Stomach (tissue), 8 donors: ENCODE measurements at regions not wholly inside any gene's neighbourhood (a gene's known extent, or its start where the extent isn't known, plus 50 kb on each side); places are given as distances from the start of the nearest gene placed in this dataset.

Experiments
- DNase-seq, 2 donors: peaks; one replicate each; pipeline versions ENCODE4 v3.0.0 to v3.0.0-alpha.2; 2013 to 2019
- H3K27ac ChIP-seq, 5 donors: fragments of 200-600 bp in 4 of 5; sonication (generic) in 4 of 5; one replicate each; pipeline ENCODE4 v1.5.1; 2013 to 2019; ENCODE audit warnings: mild to moderate bottlenecking in 1 of 5, moderate library complexity in 1 of 5
- H3K27me3 ChIP-seq, 3 donors: fragments of 200-600 bp; sonication (generic); one replicate each; pipeline ENCODE4 v1.5.1; 2017 to 2019; ENCODE audit warnings: mixed run types in 1 of 3
- H3K36me3 ChIP-seq, 4 donors: fragments of 200-600 bp; sonication (generic); 1 replicate in 3 of 4; 2 replicates in 1 of 4; pipeline ENCODE4 v1.5.1; 2016 to 2019
- H3K4me1 ChIP-seq, 4 donors: fragments of 200-600 bp; sonication (generic); one replicate each; pipeline ENCODE4 v1.5.1; 2016 to 2019
- H3K4me3 ChIP-seq, 4 donors: fragments of 200-600 bp; sonication (generic) in 3 of 4; one replicate each; pipeline ENCODE4 v1.5.1; 2016 to 2019; ENCODE audit warnings: mild to moderate bottlenecking in 1 of 4
- H3K9me3 ChIP-seq, 4 donors: fragments of 200-600 bp; sonication (generic); one replicate each; pipeline ENCODE4 v1.5.1; 2016 to 2019
- EP300 ChIP-seq: sonication (generic); formaldehyde crosslinking; IDR thresholded peaks from one replicate; pipeline ENCODE4 v1.6.1; 2017; ENCODE audit warnings: antibody characterized with exemption
- POLR2A ChIP-seq, 4 donors: fragments of 450-650 bp; IDR thresholded peaks; one replicate each; pipeline ENCODE4 v1.6.1; 2016; ENCODE audit warnings: antibody characterized with exemption in 4 of 4, control low read depth in 2 of 4, mild to moderate bottlenecking in 1 of 4, moderate library complexity in 1 of 4
- POLR2AphosphoS5 ChIP-seq, 3 donors: sonication (generic); formaldehyde crosslinking; IDR thresholded peaks; one replicate each; pipeline ENCODE4 v1.6.1; 2016; ENCODE audit warnings: antibody characterized with exemption in 3 of 3
- WGBS, 5 donors: extraction: QIAGEN DNeasy Blood & Tissue Kit in 3 of 5; methylation state at CpG; one replicate each; pipeline versions ENCODE4 v1.1.5 to v1.1.7; 2013 to 2018; 5-methylcytosine and 5-hydroxymethylcytosine counted together
- intact Hi-C: fragments of 100-400 bp; cut with DNase I; formaldehyde crosslinking; loops from one replicate; pipeline ENCODE4 v1.15.1; 2023; ENCODE audit warnings: low total_unique reads
- TF ChIP-seq, protein P1 (sequence below), 7 experiments: fragments of 450-650 bp in 4 of 7; fragments of 200-600 bp in 3 of 7; sonication (generic) in 3 of 7; IDR thresholded peaks; one replicate each; pipeline ENCODE4 v1.5.1; 2016 to 2019; ENCODE audit warnings: antibody characterized with exemption in 7 of 7, control low read depth in 2 of 7, mild to moderate bottlenecking in 1 of 7
- donor health status: healthy with polysubstance abuse.
- donor health status: Bipolar disorder and iron deficiency.
- donor health status: healthy.

DNA sequence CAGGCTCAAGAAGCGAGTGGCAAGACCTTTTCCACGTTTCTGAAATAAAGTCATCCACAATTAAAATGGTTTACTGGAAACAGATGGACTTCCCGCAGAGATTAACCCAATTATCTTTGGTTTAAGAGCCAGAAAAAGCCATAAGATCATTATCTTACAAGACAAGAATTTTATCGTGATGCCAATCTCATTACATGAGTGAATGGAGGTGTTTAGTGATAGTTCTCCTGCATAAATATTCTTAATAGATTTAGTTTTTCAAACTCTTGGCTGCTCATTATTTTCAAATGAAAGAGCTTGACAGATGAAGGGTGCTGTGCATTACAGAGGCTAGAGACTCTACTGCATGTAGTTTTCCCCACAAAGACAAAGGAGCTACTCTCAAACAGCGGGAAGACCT, 1028.4 kb upstream of the PIK3C3 start:
- H3K36me3 ChIP-seq: no peaks in the 10 kb centered on the region
- TF ChIP-seq EP300 (no peak), POLR2AphosphoS5 (IDR thresholded peaks at IDR 0.05) (no peak), POLR2A (IDR thresholded peaks at IDR 0.05) (no peak)
- TF ChIP-seq, protein P1, sequence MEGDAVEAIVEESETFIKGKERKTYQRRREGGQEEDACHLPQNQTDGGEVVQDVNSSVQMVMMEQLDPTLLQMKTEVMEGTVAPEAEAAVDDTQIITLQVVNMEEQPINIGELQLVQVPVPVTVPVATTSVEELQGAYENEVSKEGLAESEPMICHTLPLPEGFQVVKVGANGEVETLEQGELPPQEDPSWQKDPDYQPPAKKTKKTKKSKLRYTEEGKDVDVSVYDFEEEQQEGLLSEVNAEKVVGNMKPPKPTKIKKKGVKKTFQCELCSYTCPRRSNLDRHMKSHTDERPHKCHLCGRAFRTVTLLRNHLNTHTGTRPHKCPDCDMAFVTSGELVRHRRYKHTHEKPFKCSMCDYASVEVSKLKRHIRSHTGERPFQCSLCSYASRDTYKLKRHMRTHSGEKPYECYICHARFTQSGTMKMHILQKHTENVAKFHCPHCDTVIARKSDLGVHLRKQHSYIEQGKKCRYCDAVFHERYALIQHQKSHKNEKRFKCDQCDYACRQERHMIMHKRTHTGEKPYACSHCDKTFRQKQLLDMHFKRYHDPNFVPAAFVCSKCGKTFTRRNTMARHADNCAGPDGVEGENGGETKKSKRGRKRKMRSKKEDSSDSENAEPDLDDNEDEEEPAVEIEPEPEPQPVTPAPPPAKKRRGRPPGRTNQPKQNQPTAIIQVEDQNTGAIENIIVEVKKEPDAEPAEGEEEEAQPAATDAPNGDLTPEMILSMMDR (IDR thresholded peaks at IDR 0.05): no peak
- H3K27me3 ChIP-seq: no peaks in the 10 kb centered on the region
- no peaks in the 10 kb centered on the region for H3K4me1 ChIP-seq
- 83 to 94% (median 89%) methylated on average over 5 of the region's 5 CpGs for WGBS, 5 donors
- H3K4me3 ChIP-seq: no peak overlapping the region
- H3K9me3 ChIP-seq: no peaks in the 10 kb centered on the region
- intact Hi-C loops: no loop called here
- DNase-seq: no peak
- H3K27ac ChIP-seq: no peak overlapping the region

DNA sequence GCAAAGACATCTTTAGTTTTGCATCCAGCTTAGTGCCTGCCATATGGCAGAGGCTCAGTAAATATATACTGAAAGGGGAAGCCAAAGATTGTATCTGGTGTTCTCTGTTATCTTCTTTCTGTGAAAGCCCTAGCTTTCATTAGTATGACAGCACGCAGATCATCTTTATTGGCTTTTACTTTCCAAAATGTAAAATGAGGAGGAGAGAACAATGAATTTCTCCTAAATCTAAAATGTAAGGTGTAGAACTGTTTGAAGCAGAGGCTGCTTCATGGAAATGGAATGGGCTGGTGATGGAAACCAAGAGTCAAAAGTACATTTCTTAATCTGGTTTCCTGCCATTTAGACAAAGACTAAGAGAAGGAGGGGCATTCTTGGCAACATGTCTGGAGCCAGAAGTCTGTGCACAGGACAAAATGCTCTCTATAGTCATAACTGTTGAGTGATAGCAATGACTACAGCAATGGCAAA, 1029.9 kb upstream of the PIK3C3 start:
- no peak overlapping the region for H3K4me3 ChIP-seq
- no peaks in the 10 kb centered on the region for H3K36me3 ChIP-seq
- no peaks in the 10 kb centered on the region for H3K27me3 ChIP-seq
- H3K4me1 ChIP-seq: no peaks in the 10 kb centered on the region
- H3K9me3 ChIP-seq: no peaks in the 10 kb centered on the region
- intact Hi-C loops: no loop called here
- DNase-seq: no peak
- no peak overlapping the region for H3K27ac ChIP-seq
- TF ChIP-seq EP300 (no peak), POLR2A (IDR thresholded peaks at IDR 0.05) (no peak), POLR2AphosphoS5 (IDR thresholded peaks at IDR 0.05) (no peak)
- TF ChIP-seq, protein P1 (IDR thresholded peaks at IDR 0.05): no peak
- 85 to 100% (median 86%) methylated on average over 1 of the region's 1 CpG for WGBS, 5 donors

DNA sequence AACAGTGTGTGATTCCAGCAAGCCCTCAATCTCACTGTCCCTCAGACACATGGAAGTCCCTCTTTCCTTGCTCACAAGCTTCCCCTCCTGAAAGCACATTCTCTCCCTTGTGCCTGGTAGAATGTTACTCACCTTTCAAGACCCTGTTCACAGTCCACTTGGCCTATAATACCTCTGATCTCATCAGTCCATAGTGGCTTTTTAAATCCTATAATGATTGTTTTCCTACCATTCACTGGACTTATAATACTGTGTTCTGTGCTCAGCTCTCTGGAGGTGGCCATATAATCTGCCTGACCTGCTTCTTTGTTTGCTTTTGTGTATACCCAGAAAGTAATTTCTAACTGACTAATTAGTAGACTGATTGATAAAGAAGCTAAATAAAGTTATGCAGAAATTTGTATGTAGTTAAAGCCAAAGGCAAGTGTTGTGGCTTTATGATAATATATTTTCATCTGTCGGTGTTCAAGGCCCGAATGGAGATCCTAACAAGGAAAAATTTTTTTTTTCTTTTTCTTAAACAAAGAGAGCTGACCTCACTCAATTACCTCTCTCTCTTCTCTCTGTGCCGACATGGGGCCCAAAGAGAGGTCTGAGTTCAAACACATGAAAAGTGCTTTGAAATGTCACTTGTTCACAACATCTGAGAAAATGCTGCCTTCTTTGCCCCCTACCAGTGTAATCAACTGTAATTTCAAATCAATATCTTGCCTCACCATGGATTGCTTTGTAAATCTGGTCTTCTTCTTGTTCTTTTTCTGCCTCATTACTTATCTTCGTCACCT, 1033.0 kb upstream of the PIK3C3 start:
- H3K9me3 ChIP-seq: no peaks in the 10 kb centered on the region
- no peak overlapping the region for H3K4me3 ChIP-seq
- TF ChIP-seq POLR2AphosphoS5 (IDR thresholded peaks at IDR 0.05) (no peak), EP300 (no peak), POLR2A (IDR thresholded peaks at IDR 0.05) (no peak)
- TF ChIP-seq, protein P1 (IDR thresholded peaks at IDR 0.05): no peak
- no peaks in the 10 kb centered on the region for H3K27me3 ChIP-seq
- H3K27ac ChIP-seq: no peak overlapping the region
- H3K36me3 ChIP-seq: no peaks in the 10 kb centered on the region
- DNase-seq: no peak
- H3K4me1 ChIP-seq: no peaks in the 10 kb centered on the region
- intact Hi-C loops: no loop called here
- WGBS, 5 donors: 44 to 58% (median 50%) methylated on average over 4 of the region's 4 CpGs

DNA sequence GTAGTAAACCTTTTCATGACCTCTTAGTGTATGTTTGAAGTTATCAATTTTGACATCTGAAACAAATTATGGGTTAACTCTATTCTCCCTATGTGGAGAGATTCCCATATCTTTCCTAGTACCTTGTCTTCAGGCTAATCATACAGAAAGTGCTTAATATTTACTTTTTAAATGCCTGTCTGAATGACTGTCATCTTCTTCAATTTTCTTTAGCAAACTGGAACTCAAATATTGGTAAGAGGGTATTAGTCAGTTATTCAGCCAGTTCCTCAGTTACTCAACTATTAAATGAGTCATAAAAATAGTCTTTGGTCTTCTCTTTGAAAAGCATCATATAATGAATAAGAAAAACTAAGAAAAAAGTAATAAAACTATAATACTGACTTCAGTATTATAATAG, 1038.0 kb upstream of the PIK3C3 start:
- H3K27me3 ChIP-seq: no peaks in the 10 kb centered on the region
- no peaks in the 10 kb centered on the region for H3K9me3 ChIP-seq
- TF ChIP-seq POLR2A (IDR thresholded peaks at IDR 0.05) (no peak), EP300 (no peak), POLR2AphosphoS5 (IDR thresholded peaks at IDR 0.05) (no peak)
- TF ChIP-seq, protein P1 (IDR thresholded peaks at IDR 0.05): no peak
- no peak overlapping the region for H3K27ac ChIP-seq
- DNase-seq: no peak
- H3K36me3 ChIP-seq: no peaks in the 10 kb centered on the region
- H3K4me3 ChIP-seq: no peak overlapping the region
- no peaks in the 10 kb centered on the region for H3K4me1 ChIP-seq
- intact Hi-C loops: no loop called here
